ENCODE measurements at regions not wholly inside any gene's neighbourhood (a gene's known extent, or its start where the extent isn't known, plus 50 kb on each side); places are given as distances from the start of the nearest gene placed in this dataset.
"Not testable (repeated sequence)": the region's sequence is repeated elsewhere in the genome, so short reads cannot be mapped to it uniquely, and the experiment has no call there.

DNA sequence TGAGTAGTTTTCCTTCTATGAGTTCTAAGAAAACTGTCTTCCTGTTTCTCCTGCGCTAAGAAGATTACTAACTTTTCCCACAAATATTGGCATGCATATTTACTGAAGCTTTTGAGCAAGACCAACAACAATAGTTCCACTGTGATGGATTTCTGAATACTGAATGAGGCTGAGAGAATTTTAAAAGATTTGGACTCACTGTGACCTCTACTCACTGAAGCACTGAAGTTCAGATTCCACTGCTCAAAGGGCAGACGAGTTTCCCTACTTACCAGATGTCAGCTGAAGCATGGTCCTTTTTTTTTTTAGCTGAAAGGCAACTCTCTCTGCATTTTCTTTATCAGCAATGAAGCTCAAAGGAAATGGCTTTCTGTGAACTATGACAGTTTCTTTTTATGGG, 718.5 kb downstream of the RFPL4B start:
- no peaks in the 10 kb centered on the region for H3K27me3 Mint-ChIP-seq (ENCODE audit: unreplicated experiment)
- peaks cover 58% of the 10 kb centered on the region for H3K4me1 Mint-ChIP-seq (ENCODE audit: unreplicated experiment)
- TF ChIP-seq, protein P1, sequence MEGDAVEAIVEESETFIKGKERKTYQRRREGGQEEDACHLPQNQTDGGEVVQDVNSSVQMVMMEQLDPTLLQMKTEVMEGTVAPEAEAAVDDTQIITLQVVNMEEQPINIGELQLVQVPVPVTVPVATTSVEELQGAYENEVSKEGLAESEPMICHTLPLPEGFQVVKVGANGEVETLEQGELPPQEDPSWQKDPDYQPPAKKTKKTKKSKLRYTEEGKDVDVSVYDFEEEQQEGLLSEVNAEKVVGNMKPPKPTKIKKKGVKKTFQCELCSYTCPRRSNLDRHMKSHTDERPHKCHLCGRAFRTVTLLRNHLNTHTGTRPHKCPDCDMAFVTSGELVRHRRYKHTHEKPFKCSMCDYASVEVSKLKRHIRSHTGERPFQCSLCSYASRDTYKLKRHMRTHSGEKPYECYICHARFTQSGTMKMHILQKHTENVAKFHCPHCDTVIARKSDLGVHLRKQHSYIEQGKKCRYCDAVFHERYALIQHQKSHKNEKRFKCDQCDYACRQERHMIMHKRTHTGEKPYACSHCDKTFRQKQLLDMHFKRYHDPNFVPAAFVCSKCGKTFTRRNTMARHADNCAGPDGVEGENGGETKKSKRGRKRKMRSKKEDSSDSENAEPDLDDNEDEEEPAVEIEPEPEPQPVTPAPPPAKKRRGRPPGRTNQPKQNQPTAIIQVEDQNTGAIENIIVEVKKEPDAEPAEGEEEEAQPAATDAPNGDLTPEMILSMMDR (IDR thresholded peaks at IDR 0.05) = no peak
- no peak for DNase-seq (ENCODE audit: extremely low spot score, unreplicated experiment)
- H3K27ac Mint-ChIP-seq (ENCODE audit: unreplicated experiment) = peak overlapping the region; percentile 95
- H3K4me3 Mint-ChIP-seq (ENCODE audit: unreplicated experiment) = peak overlapping the region; percentile 20
- peaks cover 17% of the 10 kb centered on the region for H3K9me3 Mint-ChIP-seq (ENCODE audit: unreplicated experiment)
- H3K36me3 Mint-ChIP-seq (ENCODE audit: unreplicated experiment) = peaks cover 29% of the 10 kb centered on the region

DNA sequence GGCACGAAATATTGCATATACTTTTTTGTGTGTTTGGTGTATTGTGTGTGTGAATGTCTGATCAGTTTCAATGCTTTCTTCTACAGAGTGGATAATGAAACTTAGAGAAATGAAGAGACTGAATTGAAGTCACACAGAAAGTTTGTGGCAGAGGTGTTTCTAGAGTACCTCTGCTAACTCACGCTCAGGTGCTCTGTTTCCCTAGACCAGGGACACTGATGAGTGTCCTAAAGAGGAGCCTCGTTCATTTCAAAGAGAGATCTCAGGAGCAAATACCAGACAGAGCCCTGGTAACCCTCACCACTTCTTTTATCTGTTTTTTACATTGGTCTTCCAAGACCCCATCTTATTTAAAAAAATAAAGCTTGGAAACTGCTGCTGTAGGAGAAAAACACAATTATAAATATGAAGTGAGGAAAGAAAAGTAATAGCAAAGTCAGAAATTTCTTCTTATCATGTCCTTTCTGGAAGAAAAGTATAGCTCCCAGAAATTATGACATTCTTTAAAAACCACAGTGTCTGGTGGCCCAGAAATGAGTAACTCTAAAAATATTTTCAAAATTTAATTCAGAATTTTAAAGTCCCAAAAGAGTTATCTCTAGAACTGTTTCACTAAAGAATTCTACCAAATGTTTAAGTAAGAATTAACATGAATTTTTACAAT, 720.6 kb downstream of the RFPL4B start:
- H3K9me3 Mint-ChIP-seq (ENCODE audit: unreplicated experiment) = peaks cover 17% of the 10 kb centered on the region
- TF ChIP-seq, protein P1 (IDR thresholded peaks at IDR 0.05) = no peak
- peak overlapping the region; percentile 34 for H3K4me3 Mint-ChIP-seq (ENCODE audit: unreplicated experiment)
- no peak for DNase-seq (ENCODE audit: extremely low spot score, unreplicated experiment)
- peak overlapping the region; percentile 95 for H3K27ac Mint-ChIP-seq (ENCODE audit: unreplicated experiment)
- H3K4me1 Mint-ChIP-seq (ENCODE audit: unreplicated experiment) = peaks cover 60% of the 10 kb centered on the region
- H3K27me3 Mint-ChIP-seq (ENCODE audit: unreplicated experiment) = no peaks in the 10 kb centered on the region
- H3K36me3 Mint-ChIP-seq (ENCODE audit: unreplicated experiment) = peaks cover 26% of the 10 kb centered on the region

DNA sequence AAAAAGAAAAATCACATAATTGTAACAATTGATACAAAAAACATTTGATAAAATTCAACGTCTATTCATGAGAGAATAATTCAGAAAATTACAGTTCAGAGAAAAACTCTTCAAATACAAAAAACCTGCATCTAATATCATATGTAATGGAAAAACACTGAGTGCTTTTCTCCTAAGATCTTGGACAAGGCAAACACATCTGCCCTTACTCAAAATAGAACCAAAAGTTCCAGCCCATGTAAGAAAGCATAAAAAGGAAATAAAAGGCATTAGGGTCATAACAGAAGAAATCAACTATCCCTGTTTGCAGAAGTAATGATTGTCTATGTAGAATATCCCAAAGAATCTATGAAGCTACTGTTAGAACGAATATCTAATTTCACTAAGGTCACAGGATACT, 721.4 kb downstream of the RFPL4B start:
- Mint-ChIP-seq H3K27me3 (ENCODE audit: unreplicated experiment) (no peaks in the 10 kb centered on the region), H3K4me3 (ENCODE audit: unreplicated experiment) (no peak overlapping the region), H3K36me3 (ENCODE audit: unreplicated experiment) (peaks cover 22% of the 10 kb centered on the region), H3K4me1 (ENCODE audit: unreplicated experiment) (peaks cover 68% of the 10 kb centered on the region), H3K27ac (ENCODE audit: unreplicated experiment) (peak overlapping the region; percentile 95), H3K9me3 (ENCODE audit: unreplicated experiment) (peaks cover 17% of the 10 kb centered on the region)
- no peak for DNase-seq (ENCODE audit: extremely low spot score, unreplicated experiment)
- TF ChIP-seq, protein P1 (IDR thresholded peaks at IDR 0.05) = no peak

DNA sequence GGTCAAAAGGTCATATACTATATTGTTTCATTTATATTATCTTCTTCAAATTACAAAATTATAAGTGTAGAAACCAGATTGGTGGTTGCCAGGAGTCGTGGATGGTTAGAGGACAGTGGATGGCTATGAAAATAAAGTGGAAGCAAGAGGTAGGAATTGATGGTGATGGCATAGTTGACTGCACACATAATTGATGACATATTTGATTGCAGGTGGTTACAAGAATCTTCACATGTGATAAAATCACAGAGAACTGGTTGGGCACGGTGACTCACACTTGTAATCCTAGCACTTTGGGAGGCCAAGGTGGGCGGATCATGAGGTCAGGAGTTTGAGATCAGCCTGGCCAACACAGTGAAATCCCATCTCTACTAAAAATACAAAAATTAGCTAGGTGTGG, 723.6 kb downstream of the RFPL4B start:
- not testable (repeated sequence) for DNase-seq (ENCODE audit: extremely low spot score, unreplicated experiment); H3K4me3 Mint-ChIP-seq (ENCODE audit: unreplicated experiment); H3K27me3 Mint-ChIP-seq (ENCODE audit: unreplicated experiment)
- H3K36me3 Mint-ChIP-seq (ENCODE audit: unreplicated experiment) = peaks cover 12% of the 10 kb centered on the region
- H3K4me1 Mint-ChIP-seq (ENCODE audit: unreplicated experiment) = peaks cover 76% of the 10 kb centered on the region
- H3K9me3 Mint-ChIP-seq (ENCODE audit: unreplicated experiment) = peaks cover 14% of the 10 kb centered on the region
- peak overlapping the region; percentile 95 for H3K27ac Mint-ChIP-seq (ENCODE audit: unreplicated experiment)

DNA sequence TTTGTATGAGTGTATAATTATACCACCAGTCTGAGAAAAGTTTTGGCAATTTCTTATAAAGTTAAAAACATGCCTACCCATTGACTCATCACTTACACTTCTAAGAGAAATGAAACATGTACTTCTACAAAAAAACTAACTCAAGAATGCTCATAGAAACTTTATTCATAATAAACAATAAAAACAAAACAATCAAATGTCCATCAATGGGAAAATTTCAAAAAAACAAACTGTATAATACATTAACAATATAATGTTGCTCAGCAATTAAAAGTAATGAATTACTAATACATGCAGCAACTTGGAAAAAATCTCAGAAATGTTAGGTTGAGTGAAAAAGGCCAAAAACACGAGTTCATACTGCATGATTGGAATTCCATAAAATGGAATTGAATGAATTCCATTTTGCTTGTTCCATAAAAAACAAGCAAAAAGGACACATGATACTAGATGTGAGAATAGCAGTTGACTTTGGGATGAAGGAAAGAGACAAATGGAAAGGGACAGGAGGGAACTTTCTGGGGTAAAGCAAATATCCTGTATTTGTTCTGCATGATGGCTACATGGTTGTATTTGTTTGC, 726.6 kb downstream of the RFPL4B start:
- TF ChIP-seq, protein P1 (IDR thresholded peaks at IDR 0.05) = no peak
- peaks cover 59% of the 10 kb centered on the region for H3K4me1 Mint-ChIP-seq (ENCODE audit: unreplicated experiment)

More for the DNA sequence above, 726.6 kb downstream of the RFPL4B start:
- Mint-ChIP-seq H3K27me3 (ENCODE audit: unreplicated experiment) (no peaks in the 10 kb centered on the region), H3K9me3 (ENCODE audit: unreplicated experiment) (peaks cover 32% of the 10 kb centered on the region), H3K36me3 (ENCODE audit: unreplicated experiment) (peaks cover 29% of the 10 kb centered on the region), H3K27ac (ENCODE audit: unreplicated experiment) (peak overlapping the region; percentile 76), H3K4me3 (ENCODE audit: unreplicated experiment) (no peak overlapping the region)
- no peak for DNase-seq (ENCODE audit: extremely low spot score, unreplicated experiment)

Measured in osteocyte (in vitro differentiated cells).